Osteocyte (in vitro differentiated cells): ENCODE measurements at regions not wholly inside any gene's neighbourhood (a gene's known extent, or its start where the extent isn't known, plus 50 kb on each side); places are given as distances from the start of the nearest gene placed in this dataset.

Experiments
- DNase-seq: peaks from one replicate; pipeline ENCODE4 v3.0.0; 2021; ENCODE audit warnings: mixed read lengths; ENCODE audit not compliant: unreplicated experiment; ENCODE audit errors: extremely low spot score
- H3K27ac Mint-ChIP-seq: one replicate; pipeline ENCODE4 v1.8.0; 2021; ENCODE audit warnings: mild to moderate bottlenecking, mixed read lengths; ENCODE audit not compliant: unreplicated experiment
- H3K27me3 Mint-ChIP-seq: one replicate; pipeline ENCODE4 v1.8.0; 2021; ENCODE audit warnings: mixed read lengths; ENCODE audit not compliant: unreplicated experiment
- H3K36me3 Mint-ChIP-seq: one replicate; pipeline ENCODE4 v1.8.0; 2021; ENCODE audit warnings: mixed read lengths; ENCODE audit not compliant: unreplicated experiment
- H3K4me1 Mint-ChIP-seq: one replicate; pipeline ENCODE4 v1.8.0; 2021; ENCODE audit warnings: mixed read lengths; ENCODE audit not compliant: unreplicated experiment
- H3K4me3 Mint-ChIP-seq: one replicate; pipeline ENCODE4 v1.8.0; 2021; ENCODE audit warnings: mild to moderate bottlenecking, moderate library complexity, mixed read lengths; ENCODE audit not compliant: unreplicated experiment
- H3K9me3 Mint-ChIP-seq: one replicate; pipeline ENCODE4 v1.8.0; 2021; ENCODE audit warnings: mixed read lengths; ENCODE audit not compliant: unreplicated experiment
- TF ChIP-seq, protein P1 (sequence below): fragments of 200-600 bp; sonication (generic); IDR thresholded peaks from 2 replicates; pipeline ENCODE4 v1.5.0; 2021; ENCODE audit warnings: antibody characterized with exemption, mild to moderate bottlenecking, moderate library complexity

GRCh38 chr5:93247105-93247504 is 333.9 kb downstream of the NR2F1-AS1 start:
- H3K4me1 Mint-ChIP-seq = peaks cover 37% of the 10 kb centered on the region
- H3K27ac Mint-ChIP-seq = no peak overlapping the region
- no peaks in the 10 kb centered on the region for H3K36me3 Mint-ChIP-seq
- no peaks in the 10 kb centered on the region for H3K27me3 Mint-ChIP-seq
- no peaks in the 10 kb centered on the region for H3K9me3 Mint-ChIP-seq
- H3K4me3 Mint-ChIP-seq = no peak overlapping the region
- TF ChIP-seq, protein P1, sequence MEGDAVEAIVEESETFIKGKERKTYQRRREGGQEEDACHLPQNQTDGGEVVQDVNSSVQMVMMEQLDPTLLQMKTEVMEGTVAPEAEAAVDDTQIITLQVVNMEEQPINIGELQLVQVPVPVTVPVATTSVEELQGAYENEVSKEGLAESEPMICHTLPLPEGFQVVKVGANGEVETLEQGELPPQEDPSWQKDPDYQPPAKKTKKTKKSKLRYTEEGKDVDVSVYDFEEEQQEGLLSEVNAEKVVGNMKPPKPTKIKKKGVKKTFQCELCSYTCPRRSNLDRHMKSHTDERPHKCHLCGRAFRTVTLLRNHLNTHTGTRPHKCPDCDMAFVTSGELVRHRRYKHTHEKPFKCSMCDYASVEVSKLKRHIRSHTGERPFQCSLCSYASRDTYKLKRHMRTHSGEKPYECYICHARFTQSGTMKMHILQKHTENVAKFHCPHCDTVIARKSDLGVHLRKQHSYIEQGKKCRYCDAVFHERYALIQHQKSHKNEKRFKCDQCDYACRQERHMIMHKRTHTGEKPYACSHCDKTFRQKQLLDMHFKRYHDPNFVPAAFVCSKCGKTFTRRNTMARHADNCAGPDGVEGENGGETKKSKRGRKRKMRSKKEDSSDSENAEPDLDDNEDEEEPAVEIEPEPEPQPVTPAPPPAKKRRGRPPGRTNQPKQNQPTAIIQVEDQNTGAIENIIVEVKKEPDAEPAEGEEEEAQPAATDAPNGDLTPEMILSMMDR = no peak
- DNase-seq = no peak

DNA sequence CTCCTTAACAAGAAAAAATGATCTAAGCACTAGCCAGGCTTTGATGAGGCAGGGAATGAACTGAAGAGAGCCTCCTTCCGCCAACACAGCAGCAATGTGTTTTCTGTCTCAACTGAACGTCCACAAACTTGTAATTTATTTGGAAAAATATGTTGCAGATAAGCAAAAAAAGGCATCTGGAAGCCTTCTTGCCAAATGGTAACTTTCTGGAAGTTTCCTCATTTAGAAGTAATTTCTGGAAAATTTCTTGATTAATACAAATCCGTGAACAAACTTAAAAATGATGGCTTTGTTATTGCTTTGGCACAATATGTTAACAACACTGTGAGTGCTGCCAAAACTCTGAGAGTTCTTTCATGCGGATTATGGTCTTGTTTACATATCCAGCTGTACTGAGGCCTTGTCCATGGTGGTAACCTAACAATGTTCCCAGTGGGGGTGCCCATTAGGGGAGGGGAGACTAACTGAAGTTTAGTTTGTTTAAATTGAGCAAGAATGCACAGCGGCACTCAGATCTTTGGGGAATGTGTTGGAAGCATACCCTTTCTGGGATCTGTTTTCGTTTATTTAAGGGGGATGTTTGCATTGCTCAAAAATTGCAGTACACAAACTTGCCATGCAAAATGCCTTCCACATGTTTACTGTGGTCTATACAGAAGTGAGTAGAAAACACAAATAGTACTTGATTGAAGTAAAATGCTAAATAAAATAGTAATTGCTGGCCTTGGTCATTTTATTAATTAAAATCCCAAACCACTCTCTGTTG is 334.7 kb downstream of the NR2F1-AS1 start:
- Mint-ChIP-seq H3K27ac (no peak overlapping the region), H3K27me3 (no peaks in the 10 kb centered on the region)

GRCh38 chr5:93245226-93245625 is 335.8 kb downstream of the NR2F1-AS1 start:
- H3K27ac Mint-ChIP-seq = no peak overlapping the region
- H3K36me3 Mint-ChIP-seq = no peaks in the 10 kb centered on the region
- no peak for DNase-seq
- H3K27me3 Mint-ChIP-seq = no peaks in the 10 kb centered on the region
- H3K4me1 Mint-ChIP-seq = peaks cover 31% of the 10 kb centered on the region
- TF ChIP-seq, protein P1 = no peak
- no peak overlapping the region for H3K4me3 Mint-ChIP-seq
- H3K9me3 Mint-ChIP-seq = no peaks in the 10 kb centered on the region

More for the DNA sequence above, 334.7 kb downstream of the NR2F1-AS1 start:
- DNase-seq = no peak
- TF ChIP-seq, protein P1 = no peak
- Mint-ChIP-seq H3K4me1 (peaks cover 37% of the 10 kb centered on the region), H3K36me3 (no peaks in the 10 kb centered on the region), H3K9me3 (no peaks in the 10 kb centered on the region), H3K4me3 (no peak overlapping the region)

DNA sequence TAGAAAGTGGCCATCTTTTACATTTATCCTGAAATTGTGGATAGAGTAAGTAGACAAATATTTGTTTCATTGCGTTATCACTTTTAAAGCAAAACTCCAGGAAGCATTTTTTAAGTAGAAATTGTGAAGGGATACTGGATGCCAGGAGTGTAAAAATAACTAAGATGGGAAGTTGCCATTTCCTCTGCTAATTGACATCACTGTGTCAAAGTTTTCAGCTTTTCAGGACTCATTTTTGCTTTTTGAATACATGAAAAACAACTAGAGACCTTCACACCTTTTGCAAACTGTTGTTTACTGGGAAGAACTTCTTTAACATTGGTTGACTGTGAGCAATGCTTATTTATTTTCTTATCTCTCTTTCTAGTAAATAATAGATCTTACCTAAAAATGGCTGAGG is 337.5 kb downstream of the NR2F1-AS1 start:
- H3K4me1 Mint-ChIP-seq = peaks cover 19% of the 10 kb centered on the region
- H3K36me3 Mint-ChIP-seq = no peaks in the 10 kb centered on the region
- H3K27ac Mint-ChIP-seq = no peak overlapping the region
- H3K4me3 Mint-ChIP-seq = no peak overlapping the region
- H3K9me3 Mint-ChIP-seq = no peaks in the 10 kb centered on the region
- no peaks in the 10 kb centered on the region for H3K27me3 Mint-ChIP-seq
- DNase-seq = no peak
- TF ChIP-seq, protein P1 = no peak

GRCh38 chr5:93240228-93240834 is 340.7 kb downstream of the NR2F1-AS1 start:
- DNase-seq = no peak
- no peaks in the 10 kb centered on the region for H3K9me3 Mint-ChIP-seq
- TF ChIP-seq, protein P1 = no peak
- H3K27ac Mint-ChIP-seq = no peak overlapping the region
- H3K4me3 Mint-ChIP-seq = no peak overlapping the region
- H3K27me3 Mint-ChIP-seq = no peaks in the 10 kb centered on the region
- H3K4me1 Mint-ChIP-seq = peaks cover 1% of the 10 kb centered on the region
- no peaks in the 10 kb centered on the region for H3K36me3 Mint-ChIP-seq
